NCI-H1105 (cell line): ENCODE measurements at regions not wholly inside any gene's neighbourhood (a gene's known extent, or its start where the extent isn't known, plus 50 kb on each side); places are given as distances from the start of the nearest gene placed in this dataset.

Experiments
- DNase-seq: peaks from one replicate; lab custom pipeline; 2025; lab: John Stamatoyannopoulos, UW

GRCh38 chr5:5589857-5590256 lies 167.4 kb downstream of the ICE1 start:
- no peak for DNase-seq

- DNase-seq: no peak
Measured at GRCh38 chr5:5588887-5589826, 166.7 kb downstream of the ICE1 start.

GRCh38 chr5:5588386-5588785 lies 165.9 kb downstream of the ICE1 start:
- no peak for DNase-seq

GRCh38 chr5:5587474-5587873 lies 165.0 kb downstream of the ICE1 start:
- no peak for DNase-seq

- no peak for DNase-seq
Measured at GRCh38 chr5:5586721-5587120, 164.2 kb downstream of the ICE1 start.

GRCh38 chr5:5585751-5586341 lies 163.4 kb downstream of the ICE1 start:
- no peak for DNase-seq

GRCh38 chr5:5584751-5585150 lies 162.3 kb downstream of the ICE1 start:
- DNase-seq: no peak

- DNase-seq: no peak
Measured at GRCh38 chr5:5584236-5584745, 161.8 kb downstream of the ICE1 start.

GRCh38 chr5:5583832-5584231 lies 161.4 kb downstream of the ICE1 start:
- no peak for DNase-seq

GRCh38 chr5:5583023-5583765 lies 160.7 kb downstream of the ICE1 start:
- DNase-seq: no peak

GRCh38 chr5:5581080-5581479 lies 158.6 kb downstream of the ICE1 start:
- no peak for DNase-seq

- no peak for DNase-seq
Measured at GRCh38 chr5:5576744-5577143, 154.3 kb downstream of the ICE1 start.

- no peak for DNase-seq
Measured at GRCh38 chr5:5575461-5575860, 153.0 kb downstream of the ICE1 start.

- DNase-seq: no peak
Measured at GRCh38 chr5:5573798-5574380, 151.4 kb downstream of the ICE1 start.

- no peak for DNase-seq
Measured at GRCh38 chr5:5572976-5573797, 150.7 kb downstream of the ICE1 start.

- no peak for DNase-seq
Measured at GRCh38 chr5:5572010-5572865, 149.8 kb downstream of the ICE1 start.

- DNase-seq: no peak
Measured at GRCh38 chr5:5570646-5571045, 148.2 kb downstream of the ICE1 start.

- no peak for DNase-seq
Measured at GRCh38 chr5:5564898-5565297, 142.4 kb downstream of the ICE1 start.

- no peak for DNase-seq
Measured at GRCh38 chr5:5560016-5560415, 137.5 kb downstream of the ICE1 start.
